ENCODE measurements at regions not wholly inside any gene's neighbourhood (a gene's known extent, or its start where the extent isn't known, plus 50 kb on each side); places are given as distances from the start of the nearest gene placed in this dataset.
"Not testable (repeated sequence)": the region's sequence is repeated elsewhere in the genome, so short reads cannot be mapped to it uniquely, and the experiment has no call there.

DNA sequence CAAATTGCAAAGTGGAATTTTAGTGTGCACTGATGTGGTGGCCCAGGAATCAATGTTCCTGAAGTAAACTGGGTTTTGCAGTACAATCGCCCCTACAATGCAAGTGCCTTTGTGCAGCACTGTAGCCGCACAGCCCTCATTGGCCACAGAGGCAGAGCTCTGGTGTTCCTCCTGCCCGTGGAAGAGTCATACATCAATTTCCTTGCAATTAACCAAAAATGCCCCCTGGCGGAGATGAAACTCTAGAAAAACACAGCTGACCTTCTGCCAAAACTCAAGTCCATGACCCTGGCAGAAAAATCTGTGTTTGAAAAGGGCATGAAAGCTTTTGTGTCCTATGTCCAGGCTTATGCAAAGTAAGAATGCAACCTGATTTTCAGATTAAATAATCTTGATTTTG lies 117.9 kb upstream of the PRB2 start:
- in situ Hi-C loops (cut with HindIII; ENCODE audit: low pct_unique_long_range_greater_than_20kb, low sequenced_read_pairs) = no loop called here
- peak; percentile 67 for DNase-seq (ENCODE audit: low read depth, low spot score)

DNA sequence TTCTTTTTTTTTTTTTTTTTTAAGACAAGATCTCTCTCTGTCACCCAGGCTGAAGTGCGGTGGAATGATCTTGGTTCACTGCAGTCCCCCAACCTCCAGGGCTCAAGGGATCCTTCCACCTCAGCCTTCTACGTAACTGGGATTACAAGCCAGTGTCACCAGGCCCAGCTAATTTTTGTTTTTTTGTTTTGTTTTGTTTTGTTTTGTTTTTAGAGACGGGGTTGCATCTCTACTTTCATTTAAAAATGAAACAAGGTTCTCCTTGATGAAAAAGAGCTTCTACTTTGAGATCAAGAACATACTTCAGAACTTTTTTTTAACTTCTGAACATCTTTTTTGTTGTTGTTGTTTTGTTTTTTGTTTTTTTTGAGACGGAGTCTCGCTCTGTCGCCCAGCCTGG lies 121.7 kb upstream of the PRB2 start:
- in situ Hi-C loops (cut with HindIII; ENCODE audit: low pct_unique_long_range_greater_than_20kb, low sequenced_read_pairs) = no loop called here

DNA sequence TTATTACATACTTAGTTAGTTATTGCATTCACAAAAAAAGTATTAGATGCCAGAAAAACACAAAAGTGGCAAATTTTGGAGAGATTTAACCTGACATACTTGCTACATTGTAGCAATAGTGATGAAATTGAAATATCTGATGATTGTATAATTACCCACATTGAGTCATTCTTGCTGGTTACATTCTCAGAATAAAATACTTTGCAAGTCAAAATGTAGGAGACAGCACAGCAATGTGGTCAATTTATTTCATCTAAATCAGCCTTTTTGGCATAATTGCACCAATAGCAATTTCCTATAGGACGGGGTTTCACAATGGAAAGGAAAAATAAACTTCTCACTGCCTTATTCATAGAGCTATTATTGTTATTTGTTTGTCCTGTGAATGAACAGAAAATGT lies 125.0 kb upstream of the ETV6 start:
- in situ Hi-C loops (cut with HindIII; ENCODE audit: low pct_unique_long_range_greater_than_20kb, low sequenced_read_pairs) = no loop called here

More for the DNA sequence above, 121.7 kb upstream of the PRB2 start:
- no peak for DNase-seq (ENCODE audit: low read depth, low spot score)

DNA sequence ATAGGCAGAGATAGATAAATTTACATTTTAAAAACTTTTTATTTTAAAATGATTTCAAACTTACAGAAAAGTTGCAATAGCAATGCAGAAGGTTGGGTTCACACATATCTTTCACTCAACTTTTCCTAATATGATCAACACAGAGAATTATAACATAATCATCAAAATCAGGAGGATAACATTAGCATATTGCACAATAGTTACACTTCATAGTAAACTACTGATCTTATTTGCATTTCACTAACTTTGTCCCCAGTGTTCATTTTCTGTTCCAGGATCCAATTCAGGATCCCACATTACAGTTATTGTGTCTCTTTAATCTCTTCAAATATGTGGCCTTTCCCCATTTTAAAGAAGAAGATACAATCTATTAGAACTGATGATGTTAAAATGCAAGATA lies 115.4 kb upstream of the ETV6 start:
- in situ Hi-C loops (cut with HindIII; ENCODE audit: low pct_unique_long_range_greater_than_20kb, low sequenced_read_pairs) = no loop called here
- DNase-seq (ENCODE audit: low read depth, low spot score) = no peak

More for the DNA sequence above, 125.0 kb upstream of the ETV6 start:
- DNase-seq (ENCODE audit: low read depth, low spot score) = no peak

DNA sequence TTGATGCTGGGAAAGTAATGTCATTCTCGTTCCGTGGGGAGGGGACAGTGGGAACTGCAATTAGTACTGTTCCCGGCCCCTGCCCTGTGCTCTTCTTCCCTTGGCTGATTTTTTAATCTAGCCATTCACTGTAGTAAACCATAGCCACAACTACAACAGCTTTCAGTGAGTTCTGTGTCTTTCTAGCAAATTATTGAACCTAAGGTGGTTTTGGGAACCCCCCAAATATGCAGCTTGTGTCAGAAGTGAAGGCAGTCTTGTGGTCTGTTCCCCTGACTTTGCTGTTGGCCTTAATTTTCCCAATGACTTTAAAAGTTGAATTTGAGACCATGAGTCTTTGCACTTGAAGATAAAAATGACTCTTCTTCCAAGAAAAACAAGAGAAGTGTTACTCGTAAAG lies 114.3 kb upstream of the ETV6 start:
- in situ Hi-C loops (cut with HindIII; ENCODE audit: low pct_unique_long_range_greater_than_20kb, low sequenced_read_pairs) = no loop called here
- DNase-seq (ENCODE audit: low read depth, low spot score) = no peak

DNA sequence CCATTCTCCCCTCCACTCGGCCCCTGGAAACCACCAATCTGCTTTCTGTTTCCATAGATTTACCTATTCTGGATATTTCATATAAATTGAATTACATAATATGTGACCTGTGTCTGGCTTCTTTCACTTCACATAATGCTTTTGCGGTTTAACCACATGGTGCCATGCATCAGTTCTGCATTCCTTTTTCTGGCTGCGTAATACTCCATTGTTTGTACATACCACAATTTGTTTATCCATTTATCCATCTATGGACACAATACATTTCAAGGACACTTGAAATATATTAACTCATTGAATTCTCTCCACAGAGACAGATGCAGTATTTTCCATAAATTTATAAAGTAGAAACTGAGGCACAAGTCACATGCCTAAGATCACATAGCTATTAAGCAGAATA lies 110.3 kb upstream of the ETV6 start:
- DNase-seq (ENCODE audit: low read depth, low spot score) = no peak
- in situ Hi-C loops (cut with HindIII; ENCODE audit: low pct_unique_long_range_greater_than_20kb, low sequenced_read_pairs) = no loop called here

DNA sequence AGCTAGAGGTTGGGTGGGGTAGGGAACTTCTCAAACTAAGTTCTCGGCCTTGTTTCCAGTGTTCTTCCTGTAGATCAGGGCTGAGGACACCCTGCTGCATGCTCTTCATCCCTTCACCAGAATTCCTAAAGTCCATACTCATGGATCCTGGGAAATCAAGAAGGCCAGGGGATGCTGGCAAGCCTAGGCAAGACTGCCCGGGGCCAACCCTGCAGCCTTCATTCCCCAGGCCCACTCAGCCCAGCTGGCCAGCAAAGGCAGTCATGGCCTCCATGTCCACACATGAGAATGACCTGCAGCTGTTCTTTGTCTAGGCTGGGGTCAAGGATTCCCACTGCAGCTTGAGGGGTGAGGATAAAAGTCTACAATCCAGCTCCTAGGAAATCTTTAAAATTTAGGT lies 109.3 kb upstream of the ETV6 start:
- in situ Hi-C loops (cut with HindIII; ENCODE audit: low pct_unique_long_range_greater_than_20kb, low sequenced_read_pairs) = no loop called here
- DNase-seq (ENCODE audit: low read depth, low spot score) = no peak

DNA sequence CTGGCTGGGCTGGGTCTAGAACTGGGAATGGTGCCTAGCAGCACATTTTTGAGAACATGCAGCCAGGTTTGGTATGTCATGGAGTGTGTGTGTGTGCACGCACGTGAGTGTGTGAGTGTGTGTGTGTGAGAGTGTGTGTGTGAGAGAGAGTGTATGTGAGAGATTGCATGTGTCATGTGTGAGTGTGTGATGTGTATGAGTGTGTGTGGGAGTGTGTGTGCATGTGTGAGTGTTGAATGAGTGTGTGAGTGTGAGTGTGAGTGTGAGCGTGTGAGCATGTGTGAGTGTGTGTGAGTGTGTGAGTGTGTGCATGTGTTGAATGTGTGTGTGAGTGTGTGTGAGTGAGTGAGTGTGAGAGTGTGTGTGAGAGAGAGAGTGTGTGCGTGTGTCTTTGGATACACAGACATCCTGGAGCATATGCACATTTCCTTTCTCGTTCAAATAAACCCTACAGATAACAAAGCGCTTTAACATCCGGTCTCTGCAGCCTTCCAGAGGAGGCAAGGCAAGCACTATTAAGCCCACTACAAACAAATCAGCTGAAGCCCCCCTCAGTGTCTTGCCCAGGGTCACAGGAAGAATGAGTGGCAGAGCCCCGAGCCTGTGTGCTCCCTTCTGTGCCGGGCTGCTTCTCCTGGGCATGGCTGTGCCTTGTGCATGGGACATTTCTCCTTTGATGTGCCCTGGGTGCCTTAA lies 108.7 kb upstream of the ETV6 start:
- DNase-seq (ENCODE audit: low read depth, low spot score) = no peak
- in situ Hi-C loops (cut with HindIII; ENCODE audit: low pct_unique_long_range_greater_than_20kb, low sequenced_read_pairs) = no loop called here

DNA sequence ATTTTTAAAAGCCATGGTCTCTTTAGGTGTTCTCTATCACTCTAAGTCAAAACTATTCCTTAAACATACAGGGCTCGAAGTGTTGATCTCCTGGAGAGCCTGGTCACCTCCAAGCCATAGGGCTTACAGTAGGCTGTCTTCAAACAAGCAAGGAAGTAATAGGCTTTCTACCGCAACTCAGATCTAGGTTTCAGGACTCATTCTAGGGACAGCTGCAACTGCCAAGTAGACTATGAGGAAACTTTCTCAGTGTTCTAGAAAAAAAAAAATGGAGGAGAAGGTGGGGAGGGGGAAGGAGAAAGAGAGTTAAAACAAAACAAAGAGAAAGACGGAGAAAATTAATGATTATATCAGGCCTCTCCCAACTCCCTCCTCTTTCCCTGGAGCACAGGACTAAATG lies 106.9 kb upstream of the ETV6 start:
- in situ Hi-C loops (cut with HindIII; ENCODE audit: low pct_unique_long_range_greater_than_20kb, low sequenced_read_pairs) = no loop called here
- no peak for DNase-seq (ENCODE audit: low read depth, low spot score)

DNA sequence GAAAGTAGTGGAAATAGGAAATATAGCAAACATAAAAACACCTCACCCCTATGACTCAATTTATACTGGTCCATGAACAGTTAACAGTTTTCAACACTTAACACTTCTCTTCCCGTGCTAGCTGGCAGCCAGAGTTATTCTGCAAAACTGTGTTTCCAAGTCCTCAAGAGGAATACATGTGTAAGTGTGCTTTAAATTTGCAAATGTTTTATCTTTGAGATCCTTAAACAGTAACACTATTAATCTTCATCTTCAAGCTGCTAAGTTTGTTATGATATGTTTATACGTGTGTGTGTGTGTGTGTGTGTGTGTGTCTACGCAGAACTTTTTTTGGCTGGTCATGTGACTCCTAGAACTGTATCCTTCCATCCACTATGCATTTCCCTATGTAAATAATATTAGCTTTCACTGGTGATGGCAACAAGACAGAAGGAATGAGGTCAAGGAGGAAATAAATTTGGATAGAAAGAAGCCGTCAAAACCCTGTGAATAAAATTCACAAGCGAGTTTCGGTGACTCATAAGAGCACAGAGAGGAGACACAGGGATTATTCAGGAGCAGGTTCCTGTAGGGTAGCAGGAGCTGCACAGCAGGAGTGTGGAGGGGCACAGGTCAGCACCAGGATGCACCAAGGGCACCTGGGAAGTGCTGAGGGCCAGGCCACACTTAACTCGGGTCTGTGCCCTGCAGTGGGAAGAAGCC lies 105.9 kb upstream of the ETV6 start:
- peak; percentile 34 for DNase-seq (ENCODE audit: low read depth, low spot score)
- in situ Hi-C loops (cut with HindIII; ENCODE audit: low pct_unique_long_range_greater_than_20kb, low sequenced_read_pairs) = no loop called here

DNA sequence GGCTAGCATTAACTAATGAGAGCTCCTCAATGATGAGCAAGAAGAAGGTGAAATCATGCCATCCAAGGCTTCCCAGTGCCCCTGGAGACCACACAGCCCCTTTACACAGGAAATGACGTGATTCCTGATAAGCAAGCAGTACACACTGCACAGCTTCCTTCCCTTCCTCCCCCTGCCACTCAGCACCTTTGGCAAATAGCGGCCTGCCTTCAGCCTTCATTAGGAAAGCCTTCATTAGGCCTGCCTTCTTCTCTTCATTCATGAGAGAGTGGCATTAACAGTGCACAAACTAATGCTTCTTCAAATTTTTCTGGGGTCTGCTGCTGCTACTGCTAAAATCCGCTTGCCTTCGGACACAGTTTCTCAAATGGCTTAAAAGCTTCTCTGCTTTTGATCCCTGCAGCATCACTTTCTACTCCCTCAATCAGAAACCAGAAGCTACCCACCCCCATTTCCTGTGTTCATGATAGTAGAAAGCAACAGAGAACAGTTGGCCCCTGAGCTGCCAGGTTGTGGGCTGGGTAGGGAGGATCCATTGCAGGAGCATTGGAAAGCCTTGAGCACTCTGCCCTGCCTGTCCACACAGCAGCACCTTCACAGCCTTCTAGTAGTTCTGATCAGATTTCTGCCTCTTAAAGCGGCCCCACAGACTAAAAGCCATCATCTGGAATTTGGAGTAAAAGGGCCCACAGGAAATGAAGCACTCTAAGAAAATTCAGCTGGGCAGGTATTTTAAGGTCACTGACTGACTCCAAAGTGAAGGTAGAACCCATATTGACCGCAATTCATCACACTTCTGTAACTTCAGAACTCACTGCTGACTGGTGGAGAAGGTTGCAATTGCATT lies 103.8 kb upstream of the ETV6 start:
- in situ Hi-C loops (cut with HindIII; ENCODE audit: low pct_unique_long_range_greater_than_20kb, low sequenced_read_pairs) = no loop called here
- no peak for DNase-seq (ENCODE audit: low read depth, low spot score)

DNA sequence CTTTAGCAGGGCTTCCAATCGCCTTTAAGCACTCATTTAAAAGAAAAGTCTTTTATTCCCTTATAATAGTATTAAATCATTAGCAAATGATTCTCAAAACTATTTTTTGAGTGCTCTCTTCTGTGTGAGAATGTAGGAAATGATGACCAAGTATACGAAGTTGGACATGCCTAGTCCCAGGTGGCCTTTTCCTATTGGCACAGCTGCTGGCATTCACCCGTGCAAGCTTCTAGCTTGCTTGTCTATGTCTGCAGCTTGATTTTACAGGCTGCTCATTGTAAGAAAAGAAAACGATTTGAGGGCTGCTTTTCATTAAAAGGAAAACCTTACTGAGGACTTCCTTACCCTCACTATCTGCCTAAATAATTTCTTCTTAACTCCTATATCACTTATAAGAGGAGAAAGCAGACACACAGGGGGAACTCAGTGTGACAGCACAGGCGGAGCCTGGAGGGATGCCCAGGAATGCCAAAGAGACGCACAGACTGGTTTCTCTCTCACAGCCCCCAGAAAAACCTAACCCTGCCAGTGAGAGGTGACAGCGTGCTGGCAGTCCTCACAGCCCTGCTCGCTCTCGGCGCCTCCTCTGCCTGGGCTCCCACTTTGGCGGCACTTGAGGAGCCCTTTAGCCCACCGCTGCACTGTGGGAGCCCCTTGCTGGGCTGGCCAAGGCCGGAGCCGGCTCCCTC lies 102.7 kb upstream of the ETV6 start:
- DNase-seq (ENCODE audit: low read depth, low spot score); in situ Hi-C loops (cut with HindIII; ENCODE audit: low pct_unique_long_range_greater_than_20kb, low sequenced_read_pairs): not testable (repeated sequence)

DNA sequence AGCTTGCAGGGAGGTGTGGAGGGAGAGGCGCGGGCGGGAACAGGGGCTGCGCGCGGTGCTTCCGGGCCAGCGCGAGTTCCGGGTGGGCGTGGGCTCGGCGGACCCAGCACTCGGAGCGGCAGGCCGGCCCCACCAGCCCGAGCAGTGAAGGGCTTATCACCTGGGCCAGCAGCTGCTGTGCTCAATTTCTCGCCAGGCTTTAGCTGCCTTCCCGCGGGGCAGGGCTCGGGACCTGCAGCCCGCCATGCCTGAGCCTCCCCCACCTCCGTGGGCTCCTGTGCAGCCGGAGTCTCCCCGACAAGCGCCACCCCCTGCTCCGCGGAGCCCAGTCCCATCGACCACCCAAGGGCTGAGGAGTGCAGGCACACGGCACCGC lies 102.2 kb upstream of the ETV6 start:
- DNase-seq (ENCODE audit: low read depth, low spot score); in situ Hi-C loops (cut with HindIII; ENCODE audit: low pct_unique_long_range_greater_than_20kb, low sequenced_read_pairs): not testable (repeated sequence)

DNA sequence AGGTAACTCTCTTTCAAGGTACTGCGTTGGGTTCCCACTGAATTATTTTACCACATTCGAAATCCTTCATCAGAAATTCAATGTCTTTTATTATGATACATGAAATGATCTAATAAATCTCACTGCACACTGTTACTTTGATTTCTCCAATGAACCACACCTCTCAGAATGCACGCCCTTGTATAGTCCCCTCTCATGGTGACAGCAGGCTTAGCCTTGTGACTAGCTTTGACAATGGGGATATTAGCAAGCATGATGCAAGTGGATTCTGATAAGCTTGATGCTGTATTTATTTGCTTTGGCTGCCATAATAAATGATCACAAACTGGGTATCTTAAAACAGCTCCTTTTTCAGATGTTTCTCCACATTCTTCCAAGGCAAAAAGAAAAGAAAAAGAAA lies 100.4 kb upstream of the ETV6 start:
- in situ Hi-C loops (cut with HindIII; ENCODE audit: low pct_unique_long_range_greater_than_20kb, low sequenced_read_pairs) = no loop called here
- no peak for DNase-seq (ENCODE audit: low read depth, low spot score)

DNA sequence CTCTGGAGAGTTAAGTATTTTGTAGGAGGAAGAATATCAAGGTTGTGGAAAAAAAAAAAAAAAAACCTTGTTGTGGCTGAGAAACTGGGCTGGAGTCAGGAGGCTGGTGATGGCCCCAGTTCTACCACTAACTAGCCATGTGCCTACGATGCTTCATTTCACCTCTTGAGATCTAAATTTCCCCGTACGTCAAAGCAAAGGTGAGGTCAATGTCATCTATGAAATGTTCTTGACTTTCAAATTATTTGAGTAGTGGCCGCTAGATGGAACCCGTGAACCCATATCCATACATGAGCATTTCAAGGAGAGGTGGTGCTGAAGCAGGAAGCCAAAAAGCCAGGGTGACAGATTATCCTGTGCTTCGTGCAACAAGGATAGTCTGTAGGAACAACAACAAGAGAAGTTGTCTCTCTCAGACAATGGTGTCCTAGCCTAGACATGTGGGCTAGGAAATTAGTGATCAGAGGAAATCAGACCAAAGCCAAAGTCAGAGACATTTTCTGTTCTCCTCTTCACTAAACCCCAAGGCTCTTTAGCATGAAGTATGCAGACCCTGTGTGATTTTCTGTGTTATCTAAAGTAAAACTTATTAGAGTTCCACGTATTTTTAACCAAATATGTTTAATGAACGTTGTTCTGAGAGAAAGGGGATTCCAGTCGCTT lies 95.5 kb upstream of the ETV6 start:
- peak; percentile 79 for DNase-seq (ENCODE audit: low read depth, low spot score)
- in situ Hi-C loops (cut with HindIII; ENCODE audit: low pct_unique_long_range_greater_than_20kb, low sequenced_read_pairs) = no loop called here

DNA sequence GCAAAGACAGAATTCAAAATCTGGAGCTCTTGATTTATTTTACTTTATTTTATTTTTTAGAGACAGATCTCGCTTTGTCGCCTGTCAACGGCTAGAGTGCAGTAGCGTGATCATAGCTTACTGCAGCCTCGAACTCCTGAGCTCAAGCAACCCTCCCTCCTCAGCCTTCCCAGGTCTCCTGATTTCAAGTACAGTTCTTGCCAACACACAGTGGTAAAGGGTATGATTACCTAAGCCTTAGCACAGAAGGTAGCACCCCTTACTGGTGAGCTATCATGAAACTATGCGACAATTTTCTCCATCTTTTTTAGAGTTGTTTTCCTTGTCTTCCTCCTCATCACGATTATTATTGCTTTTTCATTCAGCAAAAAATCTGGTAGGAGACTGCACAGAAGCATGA lies 94.3 kb upstream of the ETV6 start:
- no peak for DNase-seq (ENCODE audit: low read depth, low spot score)
- in situ Hi-C loops (cut with HindIII; ENCODE audit: low pct_unique_long_range_greater_than_20kb, low sequenced_read_pairs) = no loop called here

DNA sequence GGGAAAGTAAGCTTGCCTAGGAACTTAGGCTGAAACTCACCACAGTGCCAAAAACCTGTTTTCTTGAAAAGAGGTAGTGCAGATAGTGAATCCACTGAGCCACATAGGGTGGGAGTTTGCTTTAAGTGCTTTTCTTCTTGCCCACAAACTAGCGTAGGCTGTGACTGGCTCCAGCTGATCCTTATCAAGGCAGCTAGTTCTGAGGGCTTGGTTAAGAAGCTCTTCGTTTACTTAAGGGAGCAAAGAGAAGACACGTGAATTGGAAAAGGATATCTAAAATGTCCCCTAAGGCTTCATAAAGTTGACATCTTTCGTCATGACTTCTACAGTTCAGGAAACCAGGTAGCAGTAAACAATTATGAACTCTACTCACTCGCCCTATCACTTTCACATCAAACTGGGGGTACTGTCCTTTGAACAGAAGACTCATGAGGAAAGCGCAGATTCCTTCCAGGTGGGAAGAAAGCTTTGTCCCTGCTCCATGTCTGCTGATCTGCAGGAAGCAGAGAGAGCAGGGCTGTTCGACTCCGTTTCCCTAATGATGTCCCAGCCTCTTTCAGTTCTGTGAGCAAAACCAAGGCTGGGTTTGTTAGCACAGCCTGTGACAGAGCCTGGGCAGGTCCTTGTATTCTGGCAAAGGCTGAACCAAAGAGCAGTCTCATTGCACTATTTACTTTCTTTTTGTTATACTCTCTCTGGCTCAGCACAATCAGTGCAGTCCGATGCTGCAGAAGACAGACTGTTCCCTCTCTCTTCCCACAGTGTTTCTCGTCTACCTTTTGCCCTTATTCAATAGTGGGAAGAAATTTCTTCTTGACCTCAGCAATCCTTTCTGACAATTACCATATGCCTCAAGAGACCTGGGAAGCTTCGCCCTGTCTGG lies 93.5 kb upstream of the ETV6 start:
- no peak for DNase-seq (ENCODE audit: low read depth, low spot score)
- in situ Hi-C loops (cut with HindIII; ENCODE audit: low pct_unique_long_range_greater_than_20kb, low sequenced_read_pairs) = no loop called here

All from SK-MEL-5 (cell line).